ENCODE measurements at regions not wholly inside any gene's neighbourhood (a gene's known extent, or its start where the extent isn't known, plus 50 kb on each side); places are given as distances from the start of the nearest gene placed in this dataset.

DNA sequence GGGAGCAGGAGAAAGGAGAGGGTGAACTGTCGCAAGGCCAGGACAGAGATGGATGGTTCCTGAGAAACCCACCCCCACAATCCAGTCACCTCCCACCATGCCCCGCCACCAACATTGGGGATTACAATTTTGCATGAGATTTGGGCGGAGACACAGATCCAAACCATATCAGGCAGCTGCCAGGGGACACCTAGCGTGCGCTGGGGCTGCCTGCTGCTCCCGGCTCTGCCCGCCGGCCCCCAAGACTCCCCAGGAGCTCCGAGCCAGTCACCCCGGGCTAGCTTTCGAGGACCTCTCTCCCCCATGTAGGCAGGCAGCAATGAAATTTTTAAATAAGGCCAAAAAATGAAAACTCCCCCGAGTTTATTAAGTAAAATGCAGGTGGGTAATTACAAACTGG lies 111.7 kb downstream of the UNCX start:
- TF ChIP-seq, protein P1, sequence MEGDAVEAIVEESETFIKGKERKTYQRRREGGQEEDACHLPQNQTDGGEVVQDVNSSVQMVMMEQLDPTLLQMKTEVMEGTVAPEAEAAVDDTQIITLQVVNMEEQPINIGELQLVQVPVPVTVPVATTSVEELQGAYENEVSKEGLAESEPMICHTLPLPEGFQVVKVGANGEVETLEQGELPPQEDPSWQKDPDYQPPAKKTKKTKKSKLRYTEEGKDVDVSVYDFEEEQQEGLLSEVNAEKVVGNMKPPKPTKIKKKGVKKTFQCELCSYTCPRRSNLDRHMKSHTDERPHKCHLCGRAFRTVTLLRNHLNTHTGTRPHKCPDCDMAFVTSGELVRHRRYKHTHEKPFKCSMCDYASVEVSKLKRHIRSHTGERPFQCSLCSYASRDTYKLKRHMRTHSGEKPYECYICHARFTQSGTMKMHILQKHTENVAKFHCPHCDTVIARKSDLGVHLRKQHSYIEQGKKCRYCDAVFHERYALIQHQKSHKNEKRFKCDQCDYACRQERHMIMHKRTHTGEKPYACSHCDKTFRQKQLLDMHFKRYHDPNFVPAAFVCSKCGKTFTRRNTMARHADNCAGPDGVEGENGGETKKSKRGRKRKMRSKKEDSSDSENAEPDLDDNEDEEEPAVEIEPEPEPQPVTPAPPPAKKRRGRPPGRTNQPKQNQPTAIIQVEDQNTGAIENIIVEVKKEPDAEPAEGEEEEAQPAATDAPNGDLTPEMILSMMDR (IDR thresholded peaks at IDR 0.05), result no peak
- TF ChIP-seq EP300 (IDR thresholded peaks at IDR 0.05), result no peak
- TF ChIP-seq POLR2A (IDR thresholded peaks at IDR 0.05), result no peak

Data from ovary (tissue), 3 donors.